PC-3 (cell line): ENCODE measurements at regions not wholly inside any gene's neighbourhood (a gene's known extent, or its start where the extent isn't known, plus 50 kb on each side); places are given as distances from the start of the nearest gene placed in this dataset.

Experiments
- ATAC-seq: fragments of 200-7000 bp; cut with Tn5 transposase; 2 replicates; pipeline ENCODE4 v1.9.1; 2020; ENCODE audit warnings: mild to moderate bottlenecking, moderate library complexity
- BruUV-seq: library from RNA; stranded (reverse); fragments of 400-500 nt; replicated peaks from 2 replicates; lab custom pipeline; 2021; lab: Mats Ljungman, UMichigan
- CTCF ChIA-PET: fragments of 300-600 bp; sonication (Branson Sonifier 250); formaldehyde crosslinking; loops from one replicate; lab custom pipeline; 2022; ENCODE audit warnings: antibody characterized with exemption; lab: Charles Lee
- POLR2A ChIA-PET: fragments of 300-600 bp; sonication (Branson Sonifier 250); formaldehyde crosslinking; loops from one replicate; lab custom pipeline; 2022; ENCODE audit warnings: antibody characterized with exemption; ENCODE audit not compliant: unreplicated experiment; lab: Charles Lee
- DNase-seq: peaks from one replicate; pipeline ENCODE4 v3.0.0-alpha.2; 2015
- H2AFZ ChIP-seq: fragments of 300-600 bp; sonication (generic); 2 replicates; pipeline ENCODE4 v1.6.0; 2016; ENCODE audit warnings: antibody characterized with exemption, low read length
- H3F3A ChIP-seq: fragments of 300-600 bp; sonication (generic); one replicate; pipeline ENCODE4 v1.6.0; 2017; ENCODE audit warnings: antibody characterized with exemption, low read length, control low read depth, mild to moderate bottlenecking; ENCODE audit not compliant: unreplicated experiment
- H3K27ac ChIP-seq: fragments of 300-600 bp; sonication (generic); 2 replicates; pipeline ENCODE4 v1.5.1; 2016; ENCODE audit warnings: mild to moderate bottlenecking, low read length
- H3K27me3 ChIP-seq: fragments of 300-600 bp; sonication (generic); 2 replicates; pipeline ENCODE4 v1.6.1; 2016; ENCODE audit warnings: low read length, mixed read lengths
- H3K36me3 ChIP-seq: fragments of 300-600 bp; sonication (generic); 2 replicates; pipeline ENCODE4 v1.6.1; 2016; ENCODE audit warnings: low read depth, mixed run types, low read length, mixed read lengths
- H3K4me1 ChIP-seq: fragments of 300-600 bp; sonication (generic); 2 replicates; pipeline ENCODE4 v1.5.1; 2016; ENCODE audit warnings: low read length; ENCODE audit not compliant: insufficient read depth
- H3K4me2 ChIP-seq: fragments of 300-600 bp; sonication (generic); 2 replicates; pipeline ENCODE4 v1.6.0; 2016; ENCODE audit warnings: low read length
- H3K4me3 ChIP-seq: fragments of 300-600 bp; sonication (generic); 2 replicates; pipeline ENCODE4 v1.5.1; 2016; ENCODE audit warnings: mild to moderate bottlenecking, low read length, mixed read lengths
- H3K79me2 ChIP-seq: fragments of 300-600 bp; sonication (generic); 2 replicates; pipeline ENCODE4 v1.6.1; 2017; ENCODE audit warnings: low read length, mixed read lengths
- H3K9ac ChIP-seq: fragments of 300-600 bp; sonication (generic); 2 replicates; pipeline ENCODE4 v1.6.0; 2016; ENCODE audit warnings: mild to moderate bottlenecking, low read length
- H3K9me2 ChIP-seq: fragments of 300-600 bp; sonication (generic); replicated peaks from 2 replicates; pipeline ENCODE4 v1.6.1; 2016; ENCODE audit warnings: mixed run types, low read length, mixed read lengths
- H3K9me3 ChIP-seq: fragments of 300-600 bp; sonication (generic); 2 replicates; pipeline ENCODE4 v1.6.1; 2016; ENCODE audit warnings: low read length, mixed read lengths
- H4K20me1 ChIP-seq: fragments of 300-600 bp; sonication (generic); 2 replicates; pipeline ENCODE4 v1.6.1; 2016; ENCODE audit warnings: low read length, mixed read lengths
- EZH2 ChIP-seq: fragments of 300-600 bp; sonication (generic); IDR thresholded peaks from one replicate; pipeline ENCODE4 v1.6.1; 2017; ENCODE audit warnings: antibody characterized with exemption, mild to moderate bottlenecking, low read length; ENCODE audit not compliant: unreplicated experiment
- EZH2phosphoT487 ChIP-seq: fragments of 300-600 bp; sonication (generic); IDR thresholded peaks from 2 replicates; pipeline ENCODE4 v1.6.1; 2018; ENCODE audit warnings: mild to moderate bottlenecking, antibody characterized with exemption, low read length, borderline replicate concordance
- intact Hi-C: fragments of 100-400 bp; cut with micrococcal nuclease; formaldehyde crosslinking; loops from 2 replicates; pipeline ENCODE4 v1.9.0; 2023
- TF ChIP-seq, protein P1 (sequence below): fragments of 300-600 bp; sonication (generic); conservative IDR thresholded peaks from 2 replicates; pipeline ENCODE4 v1.5.1; 2017; ENCODE audit warnings: antibody characterized with exemption, low read depth, mild to moderate bottlenecking, low read length

DNA sequence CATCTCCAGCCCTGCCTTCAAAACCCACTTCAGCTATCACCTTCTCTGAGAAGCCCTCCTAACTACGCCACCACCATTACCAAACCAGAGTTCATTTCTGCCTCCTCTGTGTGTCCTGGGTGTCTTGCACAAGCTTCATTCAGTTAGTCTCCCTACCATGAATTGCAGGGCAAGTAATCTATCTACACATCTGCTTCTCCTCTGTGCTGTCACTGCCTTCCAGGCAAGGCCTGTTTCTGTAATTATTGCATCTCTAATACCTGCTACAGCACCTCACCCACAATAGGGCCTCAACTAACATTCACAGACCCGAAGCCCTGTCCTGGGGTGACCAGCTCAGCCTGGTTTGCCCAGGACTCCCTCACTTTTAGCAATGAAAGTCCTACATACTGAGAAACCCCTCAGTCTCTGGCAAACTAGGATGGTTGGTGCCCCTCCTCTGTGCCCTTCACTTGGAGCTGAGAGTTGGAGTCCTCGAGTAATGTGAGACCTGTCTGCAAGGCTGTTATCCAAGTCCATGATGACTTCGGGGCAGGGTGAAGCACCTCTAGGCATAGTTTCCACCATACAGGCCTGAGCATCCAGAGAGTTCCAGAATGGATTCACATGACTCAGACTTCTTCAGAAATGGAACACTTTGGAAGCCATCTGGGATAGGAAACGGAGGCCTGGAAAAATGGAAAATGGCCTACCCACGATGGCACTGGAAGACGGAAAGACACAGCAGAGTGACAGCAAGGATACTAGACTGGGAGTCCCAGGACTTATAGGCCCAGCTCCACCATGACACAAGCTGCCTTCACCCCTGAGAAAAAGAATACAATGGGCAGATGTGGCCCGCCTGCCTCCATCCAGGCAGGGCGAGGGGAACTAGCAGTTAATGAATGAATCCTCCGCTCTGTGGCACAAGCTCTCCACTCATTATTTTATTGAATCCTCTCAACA lies 269.3 kb downstream of the BUD13 start:
- no peaks in the 10 kb centered on the region for H4K20me1 ChIP-seq
- H3F3A ChIP-seq, result no peaks in the 10 kb centered on the region
- no peak overlapping the region for H3K4me3 ChIP-seq
- DNase-seq (no peak), ATAC-seq (no peak)
- peaks cover 98% of the 10 kb centered on the region for H3K27me3 ChIP-seq
- no peak overlapping the region for H3K27ac ChIP-seq
- H3K36me3 ChIP-seq, result no peaks in the 10 kb centered on the region
- H3K4me1 ChIP-seq, result no peaks in the 10 kb centered on the region
- ChIA-PET CTCF (no interaction called here), POLR2A (no interaction called here)
- TF ChIP-seq EZH2phosphoT487 (no peak), EZH2 (no peak)
- TF ChIP-seq, protein P1, sequence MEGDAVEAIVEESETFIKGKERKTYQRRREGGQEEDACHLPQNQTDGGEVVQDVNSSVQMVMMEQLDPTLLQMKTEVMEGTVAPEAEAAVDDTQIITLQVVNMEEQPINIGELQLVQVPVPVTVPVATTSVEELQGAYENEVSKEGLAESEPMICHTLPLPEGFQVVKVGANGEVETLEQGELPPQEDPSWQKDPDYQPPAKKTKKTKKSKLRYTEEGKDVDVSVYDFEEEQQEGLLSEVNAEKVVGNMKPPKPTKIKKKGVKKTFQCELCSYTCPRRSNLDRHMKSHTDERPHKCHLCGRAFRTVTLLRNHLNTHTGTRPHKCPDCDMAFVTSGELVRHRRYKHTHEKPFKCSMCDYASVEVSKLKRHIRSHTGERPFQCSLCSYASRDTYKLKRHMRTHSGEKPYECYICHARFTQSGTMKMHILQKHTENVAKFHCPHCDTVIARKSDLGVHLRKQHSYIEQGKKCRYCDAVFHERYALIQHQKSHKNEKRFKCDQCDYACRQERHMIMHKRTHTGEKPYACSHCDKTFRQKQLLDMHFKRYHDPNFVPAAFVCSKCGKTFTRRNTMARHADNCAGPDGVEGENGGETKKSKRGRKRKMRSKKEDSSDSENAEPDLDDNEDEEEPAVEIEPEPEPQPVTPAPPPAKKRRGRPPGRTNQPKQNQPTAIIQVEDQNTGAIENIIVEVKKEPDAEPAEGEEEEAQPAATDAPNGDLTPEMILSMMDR, result no peak
- no peak overlapping the region for H3K4me2 ChIP-seq
- H3K79me2 ChIP-seq, result no peaks in the 10 kb centered on the region
- no peak overlapping the region for H3K9ac ChIP-seq
- no peaks in the 10 kb centered on the region for H3K9me3 ChIP-seq
- no TSS peak for BruUV-seq
- H3K9me2 ChIP-seq, result no peaks in the 10 kb centered on the region
- H2AFZ ChIP-seq, result no peak overlapping the region
- intact Hi-C loops, result no loop called here

DNA sequence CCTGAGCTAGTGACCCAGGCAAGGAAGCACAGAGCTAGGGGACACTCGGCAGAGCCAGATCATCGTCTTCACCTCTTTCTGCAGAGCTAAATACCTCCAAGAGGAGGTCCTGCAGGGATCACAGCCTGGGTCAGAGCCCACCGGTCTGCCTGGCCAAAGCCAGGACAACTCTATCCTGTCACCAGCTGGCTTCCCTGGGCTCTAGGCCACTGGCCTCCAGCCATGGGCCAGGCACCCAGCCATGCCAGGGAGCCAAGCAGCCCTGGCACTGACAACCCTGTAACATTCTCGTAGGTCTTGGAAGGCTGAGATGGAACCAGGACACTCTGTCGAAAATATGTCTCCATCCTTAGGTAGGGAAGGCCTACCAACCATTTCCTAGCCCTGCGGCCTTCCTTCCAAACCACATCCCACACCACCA lies 270.1 kb downstream of the BUD13 start:
- intact Hi-C loops, result no loop called here
- no peak for ATAC-seq
- Histone ChIP-seq H3K36me3 (no peaks in the 10 kb centered on the region), H3K4me2 (no peak overlapping the region), H3K9me2 (no peaks in the 10 kb centered on the region), H3F3A (no peaks in the 10 kb centered on the region), H3K4me3 (no peak overlapping the region), H4K20me1 (no peaks in the 10 kb centered on the region), H3K9me3 (no peaks in the 10 kb centered on the region), H3K79me2 (no peaks in the 10 kb centered on the region), H2AFZ (no peak overlapping the region), H3K27me3 (peaks cover 96% of the 10 kb centered on the region), H3K27ac (no peak overlapping the region), H3K9ac (no peak overlapping the region), H3K4me1 (no peaks in the 10 kb centered on the region)
- ChIA-PET CTCF (no interaction called here), POLR2A (no interaction called here)
- TF ChIP-seq EZH2, result no peak
- no peak for TF ChIP-seq EZH2phosphoT487
- TF ChIP-seq, protein P1, result no peak
- BruUV-seq, result no TSS peak
- no peak for DNase-seq

DNA sequence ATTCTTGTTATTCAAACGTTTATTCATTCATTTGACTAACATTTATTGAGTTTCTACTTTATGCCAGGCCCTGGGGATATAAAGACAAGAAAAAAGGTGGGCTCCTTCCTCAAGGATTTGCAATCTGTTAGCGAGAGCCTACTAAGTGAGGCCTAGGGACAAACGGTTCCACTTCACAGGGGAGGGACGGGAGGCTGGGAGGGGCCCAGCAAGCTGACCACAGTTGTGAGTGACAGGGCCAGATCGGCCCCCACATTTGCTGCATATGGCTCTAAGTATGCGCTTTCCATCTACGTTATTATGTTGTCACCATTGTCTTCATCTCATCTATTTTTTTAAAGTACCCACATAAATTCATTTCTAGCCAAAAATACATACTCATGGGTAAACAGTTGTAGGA lies 271.1 kb downstream of the BUD13 start:
- no peak overlapping the region for H3K4me3 ChIP-seq
- H3F3A ChIP-seq, result no peaks in the 10 kb centered on the region
- no TSS peak for BruUV-seq
- peaks cover 90% of the 10 kb centered on the region for H3K27me3 ChIP-seq
- DNase-seq (no peak), ATAC-seq (no peak)
- H3K9me2 ChIP-seq, result no peaks in the 10 kb centered on the region
- H3K79me2 ChIP-seq, result no peaks in the 10 kb centered on the region
- H3K27ac ChIP-seq, result no peak overlapping the region
- H3K4me2 ChIP-seq, result no peak overlapping the region
- H3K36me3 ChIP-seq, result no peaks in the 10 kb centered on the region
- TF ChIP-seq EZH2phosphoT487, result no peak
- no peak for TF ChIP-seq EZH2
- TF ChIP-seq, protein P1, result no peak
- intact Hi-C loops, result no loop called here
- H3K9me3 ChIP-seq, result no peaks in the 10 kb centered on the region
- no peaks in the 10 kb centered on the region for H4K20me1 ChIP-seq
- ChIA-PET CTCF (no interaction called here), POLR2A (no interaction called here)
- no peaks in the 10 kb centered on the region for H3K4me1 ChIP-seq
- no peak overlapping the region for H2AFZ ChIP-seq
- no peak overlapping the region for H3K9ac ChIP-seq
